ENCODE measurements at regions not wholly inside any gene's neighbourhood (a gene's known extent, or its start where the extent isn't known, plus 50 kb on each side); places are given as distances from the start of the nearest gene placed in this dataset.

GRCh38 chr1:229040630-229041358 is 230.1 kb upstream of the RAB4A start:
- no peak for DNase-seq

GRCh38 chr1:229041946-229042345 is 229.0 kb upstream of the RAB4A start:
- DNase-seq, result no peak

- no peak for DNase-seq
Measured at GRCh38 chr1:229042482-229042881, 228.4 kb upstream of the RAB4A start.

- no peak for DNase-seq
Measured at GRCh38 chr1:229043115-229043514, 227.8 kb upstream of the RAB4A start.

- DNase-seq, result no peak
Measured at GRCh38 chr1:229046251-229046853, 224.6 kb upstream of the RAB4A start.

GRCh38 chr1:229047161-229047839 is 223.6 kb upstream of the RAB4A start:
- no peak for DNase-seq

- DNase-seq, result no peak
Measured at GRCh38 chr1:229047840-229048620, 222.9 kb upstream of the RAB4A start.

- no peak for DNase-seq
Measured at GRCh38 chr1:229048896-229049295, 222.0 kb upstream of the RAB4A start.

GRCh38 chr1:229056046-229056445 is 214.9 kb upstream of the RAB4A start:
- no peak for DNase-seq

GRCh38 chr1:229058111-229058561 is 212.8 kb upstream of the RAB4A start:
- peak in 1 of 4 experiments; percentile 28 for DNase-seq

GRCh38 chr1:229058729-229059128 is 212.2 kb upstream of the RAB4A start:
- DNase-seq, result no peak

- DNase-seq, result no peak
Measured at GRCh38 chr1:229059671-229060539, 211.0 kb upstream of the RAB4A start.

- no peak for DNase-seq
Measured at GRCh38 chr1:229062135-229062534, 208.8 kb upstream of the RAB4A start.

- no peak for DNase-seq
Measured at GRCh38 chr1:229063154-229063773, 207.6 kb upstream of the RAB4A start.

- no peak for DNase-seq
Measured at GRCh38 chr1:229064320-229065168, 206.4 kb upstream of the RAB4A start.

GRCh38 chr1:229065613-229066012 is 205.3 kb upstream of the RAB4A start:
- DNase-seq, result no peak

- DNase-seq, result no peak
Measured at GRCh38 chr1:229066591-229066990, 204.3 kb upstream of the RAB4A start.

- DNase-seq, result no peak
Measured at GRCh38 chr1:229067546-229067945, 203.4 kb upstream of the RAB4A start.

GRCh38 chr1:229068270-229068987 is 202.5 kb upstream of the RAB4A start:
- DNase-seq, result no peak

- DNase-seq, result no peak
Measured at GRCh38 chr1:229069176-229069575, 201.7 kb upstream of the RAB4A start.
